ENCODE measurements at regions not wholly inside any gene's neighbourhood (a gene's known extent, or its start where the extent isn't known, plus 50 kb on each side); places are given as distances from the start of the nearest gene placed in this dataset.

GRCh38 chr13:90413548-90413947, 933.9 kb upstream of the MIR17HG start:
- TF ChIP-seq PRDM10 (IDR thresholded peaks at IDR 0.05; ENCODE audit: partially characterized antibody) (no peak), ZNF707 (CRISPR knock-in tag; conservative IDR thresholded peaks at IDR 0.05) (no peak), POLR2A (conservative IDR thresholded peaks at IDR 0.05) (no peak), FOXM1 (IDR thresholded peaks at IDR 0.05; ENCODE audit: low read depth) (no peak), FOXM1 (CRISPR knock-in tag; IDR thresholded peaks at IDR 0.05; ENCODE audit: low read depth) (no peak), ARID4B (CRISPR knock-in tag; IDR thresholded peaks at IDR 0.05) (no peak), FIP1L1 (IDR thresholded peaks at IDR 0.05; ENCODE audit: low read depth, low read length, poor library complexity, severe bottlenecking) (no peak), REST (IDR thresholded peaks at IDR 0.05; ENCODE audit: borderline replicate concordance) (no peak), REST (CRISPR knock-in tag; IDR thresholded peaks at IDR 0.05; ENCODE audit: low read depth) (no peak), JUND (IDR thresholded peaks at IDR 0.05; ENCODE audit: borderline replicate concordance, low read depth, low read length) (no peak), JUND (tag; IDR thresholded peaks at IDR 0.05; ENCODE audit: borderline replicate concordance, low read depth, low read length) (no peak), PRPF4 (IDR thresholded peaks at IDR 0.05; ENCODE audit: insufficient read depth, low read depth, low read length, poor library complexity, severe bottlenecking) (no peak), CTCF (IDR thresholded peaks at IDR 0.05 in 2 of 3, conservative IDR thresholded peaks at IDR 0.05 in 1 of 3; ENCODE audit: insufficient read depth in 2 of 3, low read depth in 1 of 3, low read length in 3 of 3) (no peak), RBBP5 (IDR thresholded peaks at IDR 0.05; ENCODE audit: borderline replicate concordance, insufficient read depth, low read length, poor library complexity, severe bottlenecking) (no peak)

Measured in K562 (cell line).